Central memory CD8-positive, alpha-beta T cell (primary cell): ENCODE measurements at regions not wholly inside any gene's neighbourhood (a gene's known extent, or its start where the extent isn't known, plus 50 kb on each side); places are given as distances from the start of the nearest gene placed in this dataset.

ENCODE experiments used
- ATAC-seq: fragments of 150-1000 bp; cut with Tn5 transposase; replicated peaks from 2 replicates; pipeline ENCODE4 v1.10.0; 2022; ENCODE audit warnings: mild to moderate bottlenecking, moderate FRiP score, moderate number of reproducible peaks; ENCODE audit not compliant: poor library complexity, severe bottlenecking; ENCODE audit errors: extremely low read depth
- DNase-seq, 2 donors: peaks; one replicate each; pipeline ENCODE4 v3.0.0; 2021; ENCODE audit warnings: low spot score in 2 of 2
- H3K27ac Mint-ChIP-seq: one replicate; pipeline ENCODE4 v1.8.0; 2022; ENCODE audit warnings: low read depth, mild to moderate bottlenecking, moderate library complexity, mixed read lengths
- H3K27me3 Mint-ChIP-seq: one replicate; pipeline ENCODE4 v1.8.0; 2022; ENCODE audit warnings: mixed read lengths
- H3K36me3 Mint-ChIP-seq: one replicate; pipeline ENCODE4 v1.8.0; 2022; ENCODE audit warnings: mild to moderate bottlenecking, moderate library complexity, mixed read lengths; ENCODE audit not compliant: insufficient read depth
- H3K4me1 Mint-ChIP-seq: one replicate; pipeline ENCODE4 v1.8.0; 2022; ENCODE audit warnings: mixed read lengths
- H3K4me3 Mint-ChIP-seq: one replicate; pipeline ENCODE4 v1.8.0; 2022; ENCODE audit warnings: mild to moderate bottlenecking, moderate library complexity, mixed read lengths
- H3K9me3 Mint-ChIP-seq: one replicate; pipeline ENCODE4 v1.8.0; 2022; ENCODE audit warnings: mixed read lengths

DNA sequence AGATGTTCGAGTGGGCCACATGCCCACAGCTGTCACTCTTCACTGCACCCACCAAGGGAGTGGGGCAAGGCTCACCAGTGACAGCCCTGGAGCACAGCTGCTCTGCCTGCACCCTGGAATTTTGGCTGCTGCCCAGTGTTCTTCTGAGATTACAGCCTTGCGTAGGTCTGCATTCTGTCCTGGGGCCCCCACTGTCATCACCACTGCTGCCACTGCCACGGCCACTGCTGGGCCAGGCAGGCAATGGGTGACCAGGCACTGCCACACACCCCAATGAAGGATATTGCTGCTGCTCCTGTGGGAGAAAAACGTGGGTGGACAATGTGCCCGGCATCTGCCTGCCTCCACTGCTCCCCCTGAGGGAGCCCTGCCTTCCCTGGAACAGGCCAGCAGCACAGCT, 1717.0 kb downstream of the TP53TG3F start:
- no peak overlapping the region for H3K4me3 Mint-ChIP-seq
- no peak for DNase-seq
- H3K27me3 Mint-ChIP-seq, result no peaks in the 10 kb centered on the region
- no peaks in the 10 kb centered on the region for H3K4me1 Mint-ChIP-seq
- ATAC-seq, result no peak
- no peaks in the 10 kb centered on the region for H3K36me3 Mint-ChIP-seq
- H3K9me3 Mint-ChIP-seq, result peaks cover 6% of the 10 kb centered on the region
- no peak overlapping the region for H3K27ac Mint-ChIP-seq

DNA sequence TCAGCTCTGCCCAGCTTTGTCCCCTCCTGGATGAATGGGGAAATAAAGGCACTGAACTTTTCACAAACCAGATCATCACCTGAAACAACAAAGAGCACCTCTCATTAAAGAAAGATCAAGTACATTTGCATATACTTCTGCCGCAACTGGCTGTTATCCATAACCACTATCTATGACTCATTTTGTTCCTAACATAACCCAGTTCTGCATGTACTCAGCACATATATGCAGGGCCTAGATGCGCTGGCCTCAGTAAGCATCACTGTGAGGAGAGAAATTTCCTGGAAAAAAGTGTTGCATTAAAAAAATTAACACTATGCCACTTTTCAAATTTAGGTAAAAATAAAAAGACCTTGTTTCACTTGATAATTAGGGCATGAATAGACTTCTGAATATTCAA, 1718.4 kb downstream of the TP53TG3F start:
- Mint-ChIP-seq H3K27me3 (no peaks in the 10 kb centered on the region), H3K4me1 (no peaks in the 10 kb centered on the region), H3K4me3 (no peak overlapping the region), H3K9me3 (peaks cover 13% of the 10 kb centered on the region), H3K36me3 (no peaks in the 10 kb centered on the region), H3K27ac (no peak overlapping the region)
- ATAC-seq, result no peak
- no peak for DNase-seq

DNA sequence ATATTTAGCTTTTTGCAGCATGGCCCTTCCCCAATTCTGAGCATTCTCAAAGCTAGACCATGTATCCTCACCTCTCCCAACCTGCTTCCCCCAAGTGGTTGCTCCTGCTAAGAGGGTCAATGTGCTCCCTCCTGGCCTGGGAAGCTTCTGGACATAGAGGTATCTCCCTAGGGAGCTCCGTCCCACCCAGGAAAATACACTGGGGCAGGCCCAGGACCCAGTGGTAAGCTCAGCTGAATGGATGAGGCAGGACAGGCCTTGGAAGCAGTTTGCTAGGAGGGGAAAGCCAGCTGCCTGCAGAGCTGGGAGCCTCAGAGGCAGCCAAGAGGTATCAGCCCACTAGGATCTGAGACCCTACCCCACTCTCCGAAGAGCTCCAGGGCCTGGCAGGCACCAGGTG, 1721.6 kb downstream of the TP53TG3F start:
- H3K27ac Mint-ChIP-seq, result no peak overlapping the region
- no peak overlapping the region for H3K4me3 Mint-ChIP-seq
- ATAC-seq (no peak), DNase-seq (no peak)
- peaks cover under 1% of the 10 kb centered on the region for H3K4me1 Mint-ChIP-seq
- peaks cover 22% of the 10 kb centered on the region for H3K9me3 Mint-ChIP-seq
- H3K36me3 Mint-ChIP-seq, result no peaks in the 10 kb centered on the region
- no peaks in the 10 kb centered on the region for H3K27me3 Mint-ChIP-seq

DNA sequence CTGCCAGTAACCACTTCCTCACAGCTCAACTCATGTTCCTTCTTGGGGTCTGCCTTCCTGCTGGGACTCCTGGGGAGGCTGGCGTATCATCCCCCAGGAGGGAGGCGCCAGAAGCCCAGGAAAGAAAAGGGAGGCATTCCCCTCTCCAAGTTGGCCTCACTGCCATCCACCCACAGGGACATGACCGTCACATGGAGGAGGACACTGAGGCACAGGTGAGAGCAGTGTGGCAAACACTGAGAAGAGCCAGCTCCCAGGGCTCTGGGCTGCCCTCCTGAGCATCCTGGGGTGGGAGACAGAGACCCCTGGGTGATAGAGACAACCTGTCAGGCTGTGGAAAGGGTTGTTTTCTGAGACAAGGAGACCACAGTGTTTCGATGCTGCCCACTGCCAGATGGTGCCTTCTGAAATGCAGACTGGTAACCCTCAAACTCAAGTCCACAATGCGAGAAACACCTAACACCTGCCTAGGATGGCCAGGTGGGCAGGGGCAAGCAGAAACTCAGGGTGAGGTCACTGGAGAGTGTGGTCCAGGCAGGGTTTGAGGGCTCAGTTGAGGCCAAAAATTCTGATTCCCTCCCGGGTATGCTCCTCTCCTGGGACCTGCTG, 1722.1 kb downstream of the TP53TG3F start:
- H3K36me3 Mint-ChIP-seq, result no peaks in the 10 kb centered on the region
- H3K4me1 Mint-ChIP-seq, result peaks cover 6% of the 10 kb centered on the region
- no peak overlapping the region for H3K27ac Mint-ChIP-seq
- ATAC-seq, result no peak
- peaks cover 26% of the 10 kb centered on the region for H3K9me3 Mint-ChIP-seq
- no peak overlapping the region for H3K4me3 Mint-ChIP-seq
- no peak for DNase-seq
- no peaks in the 10 kb centered on the region for H3K27me3 Mint-ChIP-seq

DNA sequence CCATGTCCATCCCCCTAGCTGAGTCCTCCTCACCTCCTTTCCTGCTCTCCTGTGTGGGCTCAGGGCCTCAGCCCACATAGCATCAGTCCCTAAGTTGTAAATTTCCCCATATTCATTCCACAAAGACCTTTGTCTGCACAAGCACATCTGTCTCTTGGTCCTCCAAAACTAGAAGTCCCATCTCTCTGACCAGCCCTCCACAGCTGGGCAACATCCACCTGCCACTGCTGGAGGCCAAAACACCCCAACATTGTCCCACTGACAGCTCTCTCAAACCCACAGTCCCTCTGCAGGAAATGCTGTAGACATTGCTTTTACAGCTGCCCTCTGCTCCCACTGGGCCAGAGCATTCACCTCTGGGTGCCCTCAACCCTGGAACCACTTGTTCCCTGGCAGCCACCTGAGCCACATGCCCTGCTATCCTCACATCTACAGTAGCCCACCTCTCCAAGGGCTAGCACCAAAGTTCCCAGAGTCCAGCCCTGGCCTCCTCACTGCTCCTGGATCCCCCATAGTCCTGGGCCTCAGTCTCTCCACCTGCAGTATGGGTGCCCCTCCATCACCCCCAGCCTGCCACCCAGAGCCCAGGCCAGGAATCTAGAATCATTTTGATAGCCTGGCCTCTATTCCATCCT, 1722.7 kb downstream of the TP53TG3F start:
- DNase-seq (no peak), ATAC-seq (no peak)
- no peaks in the 10 kb centered on the region for H3K36me3 Mint-ChIP-seq
- peaks cover 7% of the 10 kb centered on the region for H3K4me1 Mint-ChIP-seq
- no peak overlapping the region for H3K27ac Mint-ChIP-seq
- peaks cover 32% of the 10 kb centered on the region for H3K9me3 Mint-ChIP-seq
- no peak overlapping the region for H3K4me3 Mint-ChIP-seq
- no peaks in the 10 kb centered on the region for H3K27me3 Mint-ChIP-seq

DNA sequence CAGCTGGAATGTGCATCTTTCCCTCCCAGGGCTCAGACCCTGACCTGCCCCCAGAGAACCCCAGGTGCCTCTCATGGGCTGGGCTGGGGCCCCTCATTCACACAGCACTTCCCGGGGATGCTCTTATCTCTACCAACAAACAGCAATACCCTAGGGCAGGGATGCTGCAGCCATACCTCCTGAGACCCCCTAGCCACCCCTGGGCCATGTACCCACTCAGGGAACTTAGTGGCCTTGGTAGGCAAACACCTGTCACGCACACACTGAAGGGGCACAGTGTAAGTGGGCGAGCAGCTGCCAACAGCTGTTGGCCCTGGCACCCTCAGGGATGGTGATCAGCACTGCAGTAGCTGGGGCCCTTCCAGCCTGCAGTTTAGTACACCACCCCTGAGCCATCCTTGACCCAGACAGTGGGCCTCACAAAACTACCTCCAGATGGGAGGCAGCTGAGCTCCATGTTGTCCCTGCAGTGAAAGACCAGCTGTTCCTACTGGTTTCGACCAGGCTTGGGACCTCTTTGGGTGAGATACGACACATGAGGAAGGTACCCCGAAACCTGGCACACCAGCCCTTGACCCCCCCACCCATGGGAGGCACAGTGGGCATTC, 1723.6 kb downstream of the TP53TG3F start:
- Mint-ChIP-seq H3K27me3 (no peaks in the 10 kb centered on the region), H3K4me1 (peaks cover 7% of the 10 kb centered on the region), H3K27ac (no peak overlapping the region), H3K4me3 (no peak overlapping the region), H3K9me3 (peaks cover 32% of the 10 kb centered on the region), H3K36me3 (no peaks in the 10 kb centered on the region)
- DNase-seq (no peak), ATAC-seq (no peak)

DNA sequence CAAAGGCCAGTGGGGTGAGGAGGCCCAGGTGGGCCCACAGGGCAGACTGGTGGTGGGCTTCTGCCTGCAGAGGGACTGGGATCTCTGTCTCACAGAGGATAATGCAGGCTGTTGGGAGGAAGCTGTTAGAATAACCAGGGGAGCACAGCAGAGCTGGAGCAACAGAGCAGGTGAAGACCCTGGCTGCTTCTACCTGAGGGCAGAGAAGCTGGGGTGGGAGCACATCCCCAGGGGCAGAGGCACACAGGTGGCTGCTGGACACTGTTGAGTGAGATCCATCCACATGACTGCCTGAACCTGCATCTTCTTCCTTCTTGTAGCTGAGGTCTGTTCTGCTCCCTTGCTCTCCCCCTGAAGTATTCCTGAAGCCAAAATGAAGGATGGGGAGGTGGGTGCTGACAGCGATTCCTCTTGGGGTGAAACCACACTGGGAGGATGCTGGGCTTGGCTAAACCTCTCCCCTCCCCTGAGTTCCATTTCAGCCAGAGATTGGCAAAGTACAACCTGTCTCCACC, 1725.0 kb downstream of the TP53TG3F start:
- Mint-ChIP-seq H3K36me3 (no peaks in the 10 kb centered on the region), H3K27me3 (no peaks in the 10 kb centered on the region), H3K4me1 (peaks cover 7% of the 10 kb centered on the region), H3K9me3 (peaks cover 32% of the 10 kb centered on the region), H3K27ac (no peak overlapping the region), H3K4me3 (no peak overlapping the region)
- no peak for DNase-seq
- no peak for ATAC-seq

DNA sequence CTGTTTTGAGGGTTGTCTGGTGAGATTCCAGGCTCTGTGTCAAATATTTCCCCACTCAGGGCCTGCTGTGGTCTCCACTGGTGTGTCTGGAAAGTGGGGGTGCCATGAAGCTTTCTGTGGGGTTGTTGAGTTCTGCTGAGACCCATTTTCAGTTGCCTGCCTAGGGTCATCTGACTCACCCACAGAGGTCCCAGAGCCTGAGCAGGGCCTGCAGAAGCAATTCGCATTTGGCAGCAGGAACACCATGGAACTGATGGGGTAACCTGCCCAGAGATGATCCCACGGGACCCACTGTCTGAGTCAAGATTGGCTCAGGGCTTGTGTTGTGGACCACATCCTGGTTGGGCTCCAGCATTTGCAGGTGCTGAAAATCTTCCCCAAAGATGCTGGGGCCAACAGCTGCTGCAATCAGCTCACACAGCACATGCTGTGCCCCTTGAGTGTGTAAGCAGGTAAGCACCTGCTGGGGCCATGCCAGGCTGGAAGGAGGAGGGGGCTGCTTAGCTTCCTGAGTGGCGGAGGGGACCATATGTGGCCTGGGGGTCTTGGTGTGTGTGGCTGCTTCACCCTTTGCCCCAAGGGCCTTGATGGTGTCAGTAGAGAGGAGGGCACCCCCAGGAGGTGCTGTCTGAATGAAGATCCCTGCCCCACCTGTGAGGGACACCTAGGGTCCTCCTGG, 1726.1 kb downstream of the TP53TG3F start:
- no peak for ATAC-seq
- Mint-ChIP-seq H3K4me1 (peaks cover 7% of the 10 kb centered on the region), H3K9me3 (peaks cover 25% of the 10 kb centered on the region), H3K27ac (no peak overlapping the region), H3K27me3 (no peaks in the 10 kb centered on the region), H3K36me3 (no peaks in the 10 kb centered on the region), H3K4me3 (no peak overlapping the region)
- DNase-seq, result no peak

DNA sequence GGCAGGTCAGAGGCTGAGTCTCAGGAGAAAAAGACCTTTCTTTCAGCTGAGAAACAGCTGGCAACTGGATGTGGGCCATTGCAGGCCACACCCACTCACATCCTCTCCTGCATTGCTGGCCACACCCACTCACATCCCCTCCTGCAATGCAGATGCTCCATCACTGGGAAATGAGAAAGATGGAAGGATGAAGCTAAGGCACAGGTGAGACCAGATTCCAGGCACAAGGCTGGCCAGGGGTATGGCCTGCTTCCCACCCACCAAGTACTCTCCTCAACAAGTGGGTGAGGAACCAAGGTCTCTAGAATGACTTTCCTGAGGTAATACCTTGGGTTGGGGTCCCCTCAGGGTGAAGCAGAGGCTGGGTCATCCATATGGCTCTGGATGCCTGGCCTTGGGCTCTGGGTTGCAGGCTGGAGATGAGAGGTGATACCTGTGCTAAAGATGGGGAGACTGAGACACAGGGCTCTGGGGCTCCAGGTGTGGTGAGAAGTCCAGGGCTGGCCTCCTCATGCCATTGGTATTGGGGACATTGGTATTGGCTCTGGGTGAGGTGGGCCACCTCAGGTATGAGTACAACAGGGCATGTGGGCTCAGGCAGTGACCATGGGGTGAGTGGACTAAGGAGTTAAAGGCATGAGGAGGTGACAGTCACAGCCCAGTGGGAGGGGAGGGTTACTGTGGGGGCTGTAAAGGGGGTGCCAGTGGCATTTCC, 1726.8 kb downstream of the TP53TG3F start:
- Mint-ChIP-seq H3K36me3 (no peaks in the 10 kb centered on the region), H3K27me3 (no peaks in the 10 kb centered on the region), H3K4me1 (peaks cover 7% of the 10 kb centered on the region), H3K4me3 (no peak overlapping the region), H3K9me3 (peaks cover 25% of the 10 kb centered on the region), H3K27ac (no peak overlapping the region)
- ATAC-seq (no peak), DNase-seq (no peak)

DNA sequence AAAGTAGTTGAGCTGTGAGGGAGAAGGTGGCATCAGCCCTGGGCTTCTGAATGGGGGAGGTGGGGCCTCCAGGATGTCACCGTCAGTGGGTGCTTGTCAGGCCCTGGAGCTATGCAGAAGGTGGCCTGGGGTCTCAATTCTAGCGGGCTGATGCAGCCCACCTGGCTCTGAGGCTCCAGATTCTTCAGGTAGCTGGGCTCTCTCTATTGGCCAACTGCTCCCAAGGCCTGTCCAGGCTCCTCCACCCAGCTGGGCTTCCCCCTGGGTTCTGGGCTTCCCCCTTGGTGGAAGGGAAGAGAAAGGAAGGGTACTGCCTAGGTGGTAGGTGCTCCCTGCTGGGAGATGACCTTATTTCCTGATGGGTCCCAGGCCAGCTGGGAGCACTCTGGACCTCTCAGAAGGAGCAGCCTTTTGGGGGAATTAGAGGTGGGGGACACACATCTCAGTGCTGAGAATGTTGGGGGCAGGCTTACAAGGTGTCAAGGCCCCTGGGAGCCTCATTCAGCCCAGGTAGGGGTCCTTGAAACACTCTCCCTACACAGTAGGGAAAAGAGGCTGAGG, 1728.3 kb downstream of the TP53TG3F start:
- Mint-ChIP-seq H3K4me3 (no peak overlapping the region), H3K9me3 (peaks cover 19% of the 10 kb centered on the region), H3K4me1 (peaks cover 7% of the 10 kb centered on the region), H3K27me3 (no peaks in the 10 kb centered on the region), H3K27ac (no peak overlapping the region), H3K36me3 (no peaks in the 10 kb centered on the region)
- DNase-seq (no peak), ATAC-seq (no peak)

DNA sequence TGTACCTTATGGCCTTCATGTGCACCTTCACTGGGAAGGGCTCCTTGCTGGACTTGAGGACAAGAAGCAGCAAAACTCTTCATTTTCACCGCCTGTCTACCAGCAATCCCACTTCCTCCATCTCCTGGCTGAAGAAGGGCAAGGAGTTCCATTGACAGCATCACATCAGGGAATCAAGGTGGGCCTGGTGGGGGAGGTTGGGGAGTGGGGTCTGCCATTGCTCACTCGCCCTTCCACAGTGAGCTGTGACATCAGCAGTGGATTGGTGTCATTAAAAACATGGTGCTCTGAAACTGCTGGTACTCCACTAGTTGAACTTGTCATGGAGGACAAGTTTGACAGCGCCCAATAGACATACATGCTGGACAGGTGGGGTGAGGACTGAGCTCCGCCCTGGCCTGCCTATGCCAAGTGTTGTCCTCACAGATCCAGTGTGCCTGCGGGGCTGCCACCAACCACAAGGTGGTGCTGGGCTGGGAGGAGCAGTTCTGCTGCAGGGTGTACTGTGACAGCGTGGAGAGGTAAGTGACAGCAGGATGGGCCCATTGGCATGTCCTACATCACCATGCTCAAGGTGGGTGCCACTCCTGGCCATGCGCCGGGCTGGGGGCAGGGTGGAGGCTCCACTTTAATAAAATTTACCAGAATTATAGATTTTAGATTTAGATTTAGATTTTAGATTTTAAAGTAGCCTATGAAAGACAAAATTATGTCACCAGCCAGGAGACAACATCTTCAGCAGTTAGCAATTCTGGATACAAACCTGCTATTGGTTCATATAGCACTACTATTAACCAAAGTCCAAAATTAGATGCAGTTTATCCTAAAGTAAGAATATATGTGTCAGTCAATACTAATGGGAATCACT, 1729.1 kb downstream of the TP53TG3F start:
- no peak overlapping the region for H3K4me3 Mint-ChIP-seq
- H3K36me3 Mint-ChIP-seq, result no peaks in the 10 kb centered on the region
- DNase-seq (no peak), ATAC-seq (no peak)
- H3K9me3 Mint-ChIP-seq, result peaks cover 19% of the 10 kb centered on the region
- H3K27me3 Mint-ChIP-seq, result no peaks in the 10 kb centered on the region
- no peak overlapping the region for H3K27ac Mint-ChIP-seq
- H3K4me1 Mint-ChIP-seq, result peaks cover 7% of the 10 kb centered on the region
